GM19468 (cell line): ENCODE measurements at regions not wholly inside any gene's neighbourhood (a gene's known extent, or its start where the extent isn't known, plus 50 kb on each side); places are given as distances from the start of the nearest gene placed in this dataset.
A peak's percentile ranks its signal among the peaks of the same experiment; 100 is the strongest.
"Not testable (repeated sequence)": the region's sequence is repeated elsewhere in the genome, so short reads cannot be mapped to it uniquely, and the experiment has no call there.

Source experiments
- ATAC-seq: cut with Tn5 transposase; IDR thresholded peaks from one replicate; pipeline ENCODE4 v1.9.1; 2021; ENCODE audit warnings: mild to moderate bottlenecking, moderate library complexity, moderate number of reproducible peaks; ENCODE audit not compliant: unreplicated experiment; ENCODE audit errors: extremely low read depth

- peak; percentile 41 for ATAC-seq
These were observed 111.0 kb upstream of the ARHGAP42 start for GRCh38 chr11:100575860-100576717.

GRCh38 chr11:100576718-100577021, 110.4 kb upstream of the ARHGAP42 start:
- no peak for ATAC-seq

GRCh38 chr11:100578831-100579311, 108.2 kb upstream of the ARHGAP42 start:
- ATAC-seq, result no peak

DNA sequence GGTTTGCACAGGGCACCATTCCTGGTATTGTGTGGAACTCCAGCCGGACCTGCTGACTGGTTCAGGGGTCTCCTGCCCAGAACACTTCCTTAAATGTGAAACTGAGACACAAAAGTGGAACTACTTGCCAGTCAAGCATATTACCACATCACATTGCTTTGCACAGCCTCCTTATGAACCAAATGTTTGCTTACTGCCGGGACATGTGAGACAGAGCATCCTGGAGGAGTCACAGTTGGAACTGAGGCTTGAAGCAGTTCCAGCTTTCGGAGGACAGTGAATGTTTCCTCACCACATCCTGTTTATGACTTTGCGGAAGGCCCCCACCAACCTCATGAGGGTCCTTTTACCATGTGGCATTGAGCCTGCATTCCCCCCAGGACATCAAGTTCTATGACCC, 105.8 kb upstream of the ARHGAP42 start:
- ATAC-seq, result no peak

DNA sequence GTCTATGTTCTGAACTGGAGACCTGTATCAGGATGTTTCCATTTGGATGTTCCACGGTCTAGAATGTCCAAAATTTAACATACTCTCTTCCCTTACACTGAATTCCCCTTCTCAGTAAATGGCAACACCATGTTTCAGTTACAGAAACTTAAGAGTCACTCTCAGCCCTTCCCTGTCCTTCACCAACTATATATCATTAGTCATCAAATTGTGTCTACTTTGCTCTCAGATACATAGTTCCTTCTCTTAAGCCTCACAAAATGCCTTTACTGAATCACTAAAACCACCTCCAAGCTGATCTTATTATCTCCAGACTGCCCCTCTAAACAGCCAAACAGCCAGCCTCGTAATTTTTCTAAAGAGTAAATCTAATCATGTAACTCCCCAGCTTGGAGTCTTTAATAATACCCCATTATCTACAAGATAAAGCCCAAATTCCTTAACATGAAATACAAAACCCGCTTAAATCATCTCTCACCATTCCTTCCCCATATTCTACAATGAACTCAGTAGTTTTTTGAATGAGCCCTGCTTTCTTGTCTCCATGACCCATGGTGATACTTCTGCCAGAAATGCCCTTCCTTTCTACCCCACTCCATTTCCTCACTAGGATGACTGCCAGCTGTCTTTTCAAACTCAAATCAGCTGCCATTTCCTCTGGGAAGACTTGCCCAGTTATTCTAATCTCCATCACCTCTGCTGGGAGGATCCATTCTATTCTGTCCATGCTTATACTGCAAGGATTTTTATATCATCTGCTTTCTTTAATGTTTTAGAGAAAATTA, 102.7 kb upstream of the ARHGAP42 start:
- no peak for ATAC-seq

DNA sequence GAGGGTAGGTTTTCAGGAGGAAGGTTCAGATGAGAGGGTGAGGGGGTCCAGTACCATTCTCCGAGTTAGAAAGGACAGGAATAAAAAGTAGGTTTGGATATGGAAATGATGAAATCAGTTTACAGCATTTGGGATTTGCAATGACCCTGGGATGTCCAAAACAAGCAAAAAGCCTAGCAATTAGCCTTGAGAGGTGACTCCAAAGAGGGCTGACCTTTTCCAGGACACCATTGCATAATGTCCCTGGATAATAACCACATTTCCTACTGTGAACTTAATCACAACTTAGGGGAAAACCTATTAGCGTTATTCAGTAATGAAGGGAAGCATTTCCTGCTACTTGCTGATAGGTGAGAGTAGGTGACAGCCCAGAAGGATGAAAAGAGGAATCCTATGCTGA, 101.4 kb upstream of the ARHGAP42 start:
- ATAC-seq, result no peak

GRCh38 chr11:100586361-100587101, 100.6 kb upstream of the ARHGAP42 start:
- ATAC-seq, result no peak

- ATAC-seq, result no peak
These were observed 94.3 kb upstream of the ARHGAP42 start for GRCh38 chr11:100592619-100593260.

DNA sequence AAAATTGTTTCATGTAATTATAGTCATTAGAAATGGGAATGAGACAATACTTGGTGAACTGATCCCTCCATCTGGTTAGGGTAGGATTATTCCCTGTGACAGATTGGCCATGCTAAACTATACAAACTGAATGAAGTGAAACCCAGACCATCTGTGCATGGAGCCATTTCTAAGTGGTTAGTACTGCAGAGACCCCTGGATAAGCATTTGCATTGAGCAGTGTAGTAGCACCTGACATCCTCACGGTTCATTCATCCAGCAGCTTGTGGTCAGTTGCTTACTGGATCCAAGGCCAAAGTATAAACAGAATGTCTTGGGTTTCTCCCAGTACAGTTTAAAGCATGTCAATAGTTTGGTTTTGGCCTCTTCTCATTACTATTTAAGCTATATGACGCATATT, 93.8 kb upstream of the ARHGAP42 start:
- no peak for ATAC-seq

DNA sequence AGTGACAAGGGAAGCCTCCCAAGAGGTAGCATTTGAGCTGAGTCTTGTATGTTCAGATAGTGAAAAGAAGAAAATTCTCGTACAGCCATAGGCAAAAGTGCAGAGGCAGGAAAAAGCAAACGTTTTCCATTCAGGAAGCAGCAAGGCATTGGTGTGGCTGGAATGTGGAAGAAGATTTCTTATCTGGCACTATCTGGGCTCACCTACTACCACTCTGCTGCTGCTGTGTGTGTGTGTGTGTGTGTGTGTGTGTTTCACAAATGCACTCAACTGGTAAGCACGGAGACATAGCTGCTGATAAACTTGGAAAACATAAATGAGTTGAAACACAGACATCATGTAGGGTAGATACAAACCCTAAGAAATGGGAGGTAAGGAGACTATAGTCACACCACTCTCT, 92.8 kb upstream of the ARHGAP42 start:
- ATAC-seq, result no peak

DNA sequence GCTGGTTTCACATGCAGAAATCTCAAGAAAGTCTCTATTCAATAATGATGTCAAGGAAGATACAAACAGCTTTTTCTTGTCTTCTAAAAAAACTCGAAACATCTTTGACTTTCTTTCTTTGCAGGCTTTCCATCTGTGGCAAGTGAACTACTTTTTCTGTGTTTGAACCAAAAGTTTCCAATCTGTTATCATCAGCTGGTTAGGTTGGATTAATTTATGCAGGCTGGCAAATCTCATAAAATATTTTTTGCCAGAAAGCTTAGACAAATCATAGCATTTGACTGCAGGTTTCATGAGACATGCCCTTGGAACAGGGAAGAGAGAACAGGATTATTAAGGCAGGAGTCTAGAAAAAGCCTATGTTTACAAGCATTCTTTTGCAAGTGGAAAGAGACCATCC, 86.1 kb upstream of the ARHGAP42 start:
- ATAC-seq, result no peak

- no peak for ATAC-seq
These were observed 84.4 kb upstream of the ARHGAP42 start for GRCh38 chr11:100602716-100603115.

DNA sequence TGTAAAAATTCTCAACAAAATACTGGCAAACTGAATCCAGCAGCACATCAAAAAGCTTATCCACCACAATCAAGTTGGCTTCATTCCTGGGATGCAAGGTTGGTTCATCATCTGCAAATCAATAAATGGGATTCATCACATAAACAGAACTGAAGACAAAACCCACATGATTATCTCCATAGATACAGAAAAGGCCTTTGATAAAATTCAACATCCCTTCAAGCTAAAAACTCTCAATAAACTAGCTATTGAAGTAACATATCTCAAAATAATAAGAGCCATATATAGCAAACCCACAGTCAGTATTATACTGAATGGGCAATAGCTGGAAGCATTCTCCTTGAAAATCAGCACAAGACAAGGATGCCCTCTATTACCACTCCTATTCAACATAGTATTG, 79.3 kb upstream of the ARHGAP42 start:
- not testable (repeated sequence) for ATAC-seq

DNA sequence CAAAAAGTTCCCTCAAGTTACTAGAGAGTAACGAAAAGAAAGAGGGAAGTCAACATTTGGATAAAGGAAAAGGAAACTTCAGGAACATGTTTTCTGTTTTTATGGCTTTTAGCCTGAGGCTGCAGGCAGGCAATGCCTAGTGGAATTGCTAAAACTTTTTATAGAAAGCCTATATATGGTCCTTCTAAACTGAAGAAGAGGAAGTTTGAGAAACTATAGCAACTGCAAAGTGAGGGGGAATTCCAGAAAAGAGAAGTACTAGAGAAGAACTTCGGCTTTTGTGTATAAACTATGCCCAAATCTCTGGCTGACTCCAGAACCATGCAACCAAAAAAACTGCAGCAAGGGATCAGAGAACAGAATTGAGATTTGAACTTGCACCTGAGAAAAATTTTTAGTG, 74.3 kb upstream of the ARHGAP42 start:
- peak; percentile 45 for ATAC-seq

DNA sequence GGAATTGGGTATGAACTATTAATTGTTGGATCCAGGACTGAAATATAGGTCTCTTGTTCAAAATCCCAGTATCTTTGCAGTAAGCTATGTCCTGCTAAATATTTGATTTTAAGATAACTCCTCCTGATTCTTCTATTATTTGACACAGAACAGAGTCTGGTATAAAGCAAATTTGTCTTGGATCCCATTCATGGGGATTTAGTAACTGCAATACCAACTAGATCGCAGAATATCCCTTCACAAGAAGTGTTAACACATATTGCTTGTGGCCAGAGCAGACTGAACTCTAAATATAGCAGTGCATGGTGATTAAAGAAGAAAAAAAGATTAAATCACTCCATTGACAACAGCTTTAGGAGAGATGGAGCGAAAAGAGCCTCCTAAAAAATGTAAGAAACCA, 68.2 kb upstream of the ARHGAP42 start:
- ATAC-seq, result no peak

DNA sequence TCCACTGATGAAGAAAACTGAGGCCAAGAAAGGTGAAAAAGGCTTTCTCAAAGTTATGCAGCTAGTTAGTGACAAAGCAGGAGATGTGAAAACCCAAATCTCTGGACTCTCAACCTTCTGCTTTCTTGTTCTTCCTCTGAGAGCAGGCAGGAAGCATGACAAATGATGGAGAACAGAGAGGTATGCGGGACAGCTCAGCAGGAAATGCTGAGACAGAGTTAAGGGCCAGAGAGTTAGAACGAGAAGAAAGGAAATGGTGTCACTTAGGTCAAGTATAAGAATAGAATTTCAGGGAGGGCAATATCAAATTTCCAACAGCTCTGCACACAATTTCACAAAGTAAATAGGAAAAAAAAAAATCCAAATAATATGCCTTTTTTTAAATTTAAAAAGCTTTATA, 67.6 kb upstream of the ARHGAP42 start:
- ATAC-seq, result no peak

DNA sequence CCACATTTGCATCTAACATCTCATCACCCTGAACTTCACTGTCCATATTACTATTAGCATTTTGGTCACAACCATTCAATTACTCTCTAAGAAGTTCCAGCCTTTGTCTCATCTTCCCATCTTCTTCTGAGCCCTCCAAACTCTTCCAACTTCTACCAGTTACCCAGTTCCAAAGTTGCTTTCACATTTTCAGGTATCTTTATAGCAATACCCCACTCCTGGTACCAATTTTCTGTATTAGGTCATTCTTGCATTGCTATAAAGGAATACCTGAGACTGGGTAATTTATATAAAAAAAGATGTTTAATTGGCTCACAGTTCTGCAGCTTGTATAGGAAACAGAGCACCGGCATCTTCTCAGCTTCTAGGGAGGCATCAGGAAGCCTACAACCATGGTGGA, 64.7 kb upstream of the ARHGAP42 start:
- ATAC-seq, result no peak

- no peak for ATAC-seq
These were observed 62.7 kb upstream of the ARHGAP42 start for GRCh38 chr11:100624346-100624745.

- ATAC-seq, result no peak
These were observed 62.0 kb upstream of the ARHGAP42 start for GRCh38 chr11:100625041-100625440.

GRCh38 chr11:100629671-100630070, 57.4 kb upstream of the ARHGAP42 start:
- no peak for ATAC-seq
